Mesendoderm (in vitro differentiated cells): ENCODE measurements at regions not wholly inside any gene's neighbourhood (a gene's known extent, or its start where the extent isn't known, plus 50 kb on each side); places are given as distances from the start of the nearest gene placed in this dataset.

Source experiments
- DNase-seq: peaks from one replicate; pipeline ENCODE4 v3.0.0; 2013
- H2AK5ac ChIP-seq: 2 replicates; pipeline ENCODE4 v1.6.1; 2013; ENCODE audit warnings: low read length, inconsistent platforms
- H2BK120ac ChIP-seq: 2 replicates; pipeline ENCODE4 v1.6.1; 2013; ENCODE audit warnings: low read depth, mild to moderate bottlenecking, low read length, moderate library complexity, mixed read lengths
- H2BK15ac ChIP-seq: replicated peaks from 2 replicates; pipeline ENCODE4 v1.6.1; 2013; ENCODE audit warnings: low read depth, mild to moderate bottlenecking, moderate library complexity
- H2BK5ac ChIP-seq: 2 replicates; pipeline ENCODE4 v1.6.1; 2013; ENCODE audit warnings: low read length, inconsistent platforms
- H3K18ac ChIP-seq: 2 replicates; pipeline ENCODE4 v1.6.1; 2013; ENCODE audit warnings: mild to moderate bottlenecking, low read length, mixed read lengths
- H3K23ac ChIP-seq: one replicate; pipeline ENCODE4 v1.6.1; 2013; ENCODE audit warnings: low read length
- H3K27ac ChIP-seq: 2 replicates; pipeline ENCODE4 v1.5.1; 2013; ENCODE audit warnings: low read depth, mild to moderate bottlenecking, inconsistent platforms, low read length, moderate library complexity
- H3K27me3 ChIP-seq: 2 replicates; pipeline ENCODE4 v1.6.1; 2013; ENCODE audit warnings: low read length, control low read depth, mild to moderate bottlenecking, inconsistent platforms; ENCODE audit not compliant: insufficient read depth, poor library complexity
- H3K36me3 ChIP-seq: 2 replicates; pipeline ENCODE4 v1.6.1; 2013; ENCODE audit warnings: low read length, inconsistent platforms; ENCODE audit not compliant: control insufficient read depth, insufficient read depth
- H3K4ac ChIP-seq: one replicate; pipeline ENCODE4 v1.6.1; 2013; ENCODE audit warnings: low read depth, mild to moderate bottlenecking, low read length, moderate library complexity
- H3K4me1 ChIP-seq: 2 replicates; pipeline ENCODE4 v1.6.1; 2013; ENCODE audit warnings: low read depth, low read length, inconsistent platforms; ENCODE audit not compliant: control insufficient read depth
- H3K4me2 ChIP-seq: 2 replicates; pipeline ENCODE4 v1.6.1; 2013; ENCODE audit warnings: low read length
- H3K4me3 ChIP-seq: 2 replicates; pipeline ENCODE4 v1.5.1; 2013; ENCODE audit warnings: mild to moderate bottlenecking, low read length
- H3K56ac ChIP-seq: one replicate; pipeline ENCODE4 v1.6.1; 2013; ENCODE audit warnings: low read length
- H3K79me1 ChIP-seq: 2 replicates; pipeline ENCODE4 v1.6.1; 2013; ENCODE audit warnings: low read length, inconsistent platforms
- H3K79me2 ChIP-seq: 2 replicates; pipeline ENCODE4 v1.6.1; 2013; ENCODE audit warnings: mild to moderate bottlenecking, low read length; ENCODE audit not compliant: control insufficient read depth, insufficient read depth
- H3K9ac ChIP-seq: 2 replicates; pipeline ENCODE4 v1.6.1; 2013; ENCODE audit warnings: low read length, inconsistent platforms
- H4K5ac ChIP-seq: one replicate; pipeline ENCODE4 v1.6.1; 2013; ENCODE audit warnings: low read length
- H4K8ac ChIP-seq: one replicate; pipeline ENCODE4 v1.6.1; 2013; ENCODE audit warnings: low read depth, mild to moderate bottlenecking, control low read depth, low read length, moderate library complexity
- WGBS: extraction: QIAGEN DNeasy Blood & Tissue Kit; methylation state at CpG from one replicate; pipeline ENCODE4 v1.1.7; 2013; ENCODE audit warnings: low lambda C conversion rate, missing lambda C conversion rate; ENCODE audit not compliant: insufficient coverage; ENCODE audit errors: extremely low coverage; 5-methylcytosine and 5-hydroxymethylcytosine counted together

DNA sequence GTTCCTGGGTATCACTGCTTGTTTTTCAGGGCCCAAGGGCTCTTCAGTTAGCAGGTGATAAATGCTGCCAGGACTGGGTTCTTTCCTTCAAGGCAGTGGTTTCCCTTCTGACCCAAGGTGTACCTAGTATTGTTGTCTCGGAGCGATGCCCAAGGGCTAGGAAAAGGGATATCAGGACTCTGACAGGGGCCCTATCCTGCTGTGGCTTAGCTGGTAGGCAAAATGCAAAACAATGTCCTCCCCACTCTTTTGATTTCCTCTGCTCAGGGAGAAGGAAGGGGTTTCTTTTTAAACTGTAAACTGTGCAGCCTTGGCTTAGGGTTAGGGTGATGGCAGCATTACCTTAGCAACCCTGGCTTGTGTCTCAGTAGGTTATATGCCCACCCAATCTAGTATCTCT is 508.8 kb upstream of the CTNND2 start:
- H2BK120ac ChIP-seq: no peak overlapping the region
- no peak overlapping the region for H4K5ac ChIP-seq
- no peak overlapping the region for H2BK5ac ChIP-seq
- no peak overlapping the region for H2BK15ac ChIP-seq
- no CpG with 5 or more reads among the region's 2 CpGs for WGBS
- H3K79me2 ChIP-seq: no peaks in the 10 kb centered on the region
- H3K27me3 ChIP-seq: no peaks in the 10 kb centered on the region
- no peaks in the 10 kb centered on the region for H3K79me1 ChIP-seq
- no peak overlapping the region for H4K8ac ChIP-seq
- no peak overlapping the region for H3K56ac ChIP-seq
- DNase-seq: peak; percentile 19
- no peak overlapping the region for H2AK5ac ChIP-seq
- no peak overlapping the region for H3K9ac ChIP-seq
- H3K4me1 ChIP-seq: peaks cover 2% of the 10 kb centered on the region
- no peak overlapping the region for H3K4me2 ChIP-seq
- H3K4me3 ChIP-seq: no peak overlapping the region
- no peaks in the 10 kb centered on the region for H3K36me3 ChIP-seq
- H3K23ac ChIP-seq: no peak overlapping the region
- H3K4ac ChIP-seq: no peak overlapping the region
- no peak overlapping the region for H3K18ac ChIP-seq
- no peak overlapping the region for H3K27ac ChIP-seq

DNA sequence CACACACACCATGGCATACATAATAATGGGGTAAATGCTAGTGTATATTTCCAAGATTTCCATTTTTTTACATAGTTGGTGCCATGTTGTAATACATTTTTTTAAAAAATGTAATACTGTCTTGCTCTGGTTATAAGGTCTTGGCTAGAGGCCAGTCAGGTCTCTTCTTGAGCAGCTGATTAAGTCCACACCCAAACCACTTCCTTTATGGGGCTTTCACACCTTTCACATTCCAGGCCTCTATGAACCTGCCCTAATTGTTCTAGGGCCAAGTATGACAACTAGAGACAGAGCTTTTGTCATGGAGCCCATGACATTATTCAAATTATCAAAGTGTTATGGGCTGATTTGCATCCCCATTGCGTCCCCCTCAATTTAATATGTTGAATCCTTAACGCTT is 495.6 kb upstream of the CTNND2 start:
- peak; percentile 14 for DNase-seq
- no peak overlapping the region for H2BK120ac ChIP-seq
- no CpG with 5 or more reads among the region's 2 CpGs for WGBS
- H3K4ac ChIP-seq: no peak overlapping the region
- no peak overlapping the region for H2BK5ac ChIP-seq
- no peak overlapping the region for H3K4me3 ChIP-seq
- no peaks in the 10 kb centered on the region for H3K36me3 ChIP-seq
- no peak overlapping the region for H3K23ac ChIP-seq
- H3K56ac ChIP-seq: no peak overlapping the region
- H3K18ac ChIP-seq: no peak overlapping the region
- H3K4me2 ChIP-seq: no peak overlapping the region
- H3K4me1 ChIP-seq: no peaks in the 10 kb centered on the region
- no peak overlapping the region for H3K27ac ChIP-seq
- H3K79me2 ChIP-seq: no peaks in the 10 kb centered on the region
- H2AK5ac ChIP-seq: no peak overlapping the region
- H3K27me3 ChIP-seq: no peaks in the 10 kb centered on the region
- H4K8ac ChIP-seq: no peak overlapping the region
- no peak overlapping the region for H4K5ac ChIP-seq
- H2BK15ac ChIP-seq: no peak overlapping the region
- no peaks in the 10 kb centered on the region for H3K79me1 ChIP-seq
- H3K9ac ChIP-seq: no peak overlapping the region

GRCh38 chr5:12392246-12392645 is 488.0 kb upstream of the CTNND2 start:
- no peak overlapping the region for H3K4ac ChIP-seq
- H4K5ac ChIP-seq: no peak overlapping the region
- H2BK120ac ChIP-seq: no peak overlapping the region
- H3K4me2 ChIP-seq: no peak overlapping the region
- no peaks in the 10 kb centered on the region for H3K27me3 ChIP-seq
- no peak overlapping the region for H3K18ac ChIP-seq
- no peaks in the 10 kb centered on the region for H3K79me1 ChIP-seq
- no peak overlapping the region for H2BK15ac ChIP-seq
- DNase-seq: no peak
- no peak overlapping the region for H4K8ac ChIP-seq
- no peak overlapping the region for H3K4me3 ChIP-seq
- no peaks in the 10 kb centered on the region for H3K4me1 ChIP-seq
- no peaks in the 10 kb centered on the region for H3K36me3 ChIP-seq
- no peak overlapping the region for H3K56ac ChIP-seq
- no peak overlapping the region for H3K27ac ChIP-seq
- no peaks in the 10 kb centered on the region for H3K79me2 ChIP-seq
- H2BK5ac ChIP-seq: no peak overlapping the region
- no peak overlapping the region for H3K9ac ChIP-seq
- no peak overlapping the region for H2AK5ac ChIP-seq
- no peak overlapping the region for H3K23ac ChIP-seq
- no CpG with 5 or more reads among the region's 1 CpG for WGBS

GRCh38 chr5:12385095-12385494 is 480.8 kb upstream of the CTNND2 start:
- H2BK15ac ChIP-seq: no peak overlapping the region

DNA sequence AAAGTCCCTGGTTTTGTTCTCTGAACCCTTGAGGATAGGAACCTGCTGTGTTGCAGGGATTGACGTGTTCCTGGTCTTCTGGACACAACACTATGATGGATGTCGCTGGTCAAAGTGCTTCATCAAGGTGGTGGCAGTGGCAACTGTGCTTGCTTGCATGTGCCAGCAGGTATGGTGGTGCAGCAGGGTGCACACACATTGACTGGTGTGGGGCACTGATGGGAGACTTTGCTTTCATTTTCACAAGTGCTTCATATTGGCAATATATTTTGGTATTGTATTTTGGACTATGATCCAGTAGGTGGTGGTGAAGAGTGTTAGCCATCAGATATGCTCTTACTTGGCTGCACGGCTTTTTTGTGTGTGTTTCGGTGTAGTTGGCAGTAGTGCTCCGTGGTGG is 479.8 kb upstream of the CTNND2 start:
- Histone ChIP-seq H3K4me2 (no peak overlapping the region), H3K27ac (no peak overlapping the region), H2BK120ac (no peak overlapping the region), H3K79me1 (no peaks in the 10 kb centered on the region), H3K4ac (no peak overlapping the region), H3K27me3 (no peaks in the 10 kb centered on the region), H3K56ac (no peak overlapping the region), H3K9ac (no peak overlapping the region), H3K18ac (no peak overlapping the region), H3K23ac (no peak overlapping the region), H3K4me3 (no peak overlapping the region), H2BK15ac (no peak overlapping the region), H3K79me2 (no peaks in the 10 kb centered on the region), H2AK5ac (no peak overlapping the region), H3K4me1 (no peaks in the 10 kb centered on the region), H4K8ac (no peak overlapping the region), H4K5ac (no peak overlapping the region), H3K36me3 (no peaks in the 10 kb centered on the region), H2BK5ac (no peak overlapping the region)
- WGBS: no CpG with 5 or more reads among the region's 5 CpGs
- DNase-seq: no peak

More at GRCh38 chr5:12385095-12385494, 480.8 kb upstream of the CTNND2 start:
- Histone ChIP-seq H2BK5ac (no peak overlapping the region), H3K23ac (no peak overlapping the region), H3K56ac (no peak overlapping the region), H3K4ac (no peak overlapping the region), H3K79me2 (no peaks in the 10 kb centered on the region), H4K5ac (no peak overlapping the region), H3K27me3 (no peaks in the 10 kb centered on the region), H2BK120ac (no peak overlapping the region), H3K4me1 (no peaks in the 10 kb centered on the region), H3K36me3 (no peaks in the 10 kb centered on the region), H3K9ac (no peak overlapping the region), H3K4me2 (no peak overlapping the region), H3K18ac (no peak overlapping the region), H3K4me3 (no peak overlapping the region), H3K27ac (no peak overlapping the region), H4K8ac (no peak overlapping the region), H3K79me1 (no peaks in the 10 kb centered on the region), H2AK5ac (no peak overlapping the region)
- no CpG with 5 or more reads among the region's 1 CpG for WGBS
- no peak for DNase-seq

DNA sequence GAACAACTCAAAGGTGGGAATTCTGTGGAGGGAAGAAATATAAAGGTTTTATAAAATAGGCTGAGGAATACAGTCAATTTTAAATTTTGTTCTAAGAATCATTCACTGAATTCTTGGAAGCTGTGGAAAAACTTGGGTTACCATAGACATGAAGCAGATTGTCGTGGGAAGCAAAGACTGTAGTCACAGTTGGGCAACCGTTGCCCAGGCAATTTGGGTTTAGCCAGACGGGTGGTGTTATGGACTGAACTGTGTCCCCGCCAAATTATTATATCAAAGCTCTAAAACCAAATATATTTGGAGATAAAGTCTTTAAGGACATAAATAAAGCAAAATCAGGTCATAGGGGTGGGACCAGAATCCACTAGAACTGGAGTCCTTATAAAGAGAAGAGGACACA is 463.7 kb upstream of the CTNND2 start:
- H3K4me3 ChIP-seq: no peak overlapping the region
- H3K4me1 ChIP-seq: no peaks in the 10 kb centered on the region
- no peak overlapping the region for H4K5ac ChIP-seq
- no peak overlapping the region for H2BK15ac ChIP-seq
- H3K27me3 ChIP-seq: no peaks in the 10 kb centered on the region
- no peak overlapping the region for H3K18ac ChIP-seq
- no peak overlapping the region for H3K4me2 ChIP-seq
- WGBS: no CpG with 5 or more reads among the region's 4 CpGs
- no peak overlapping the region for H3K56ac ChIP-seq
- H3K4ac ChIP-seq: no peak overlapping the region
- no peak overlapping the region for H2AK5ac ChIP-seq
- no peak overlapping the region for H4K8ac ChIP-seq
- H2BK5ac ChIP-seq: no peak overlapping the region
- H3K79me2 ChIP-seq: no peaks in the 10 kb centered on the region
- H3K79me1 ChIP-seq: no peaks in the 10 kb centered on the region
- no peak overlapping the region for H2BK120ac ChIP-seq
- no peak overlapping the region for H3K27ac ChIP-seq
- H3K9ac ChIP-seq: no peak overlapping the region
- no peak overlapping the region for H3K23ac ChIP-seq
- DNase-seq: no peak
- no peaks in the 10 kb centered on the region for H3K36me3 ChIP-seq
